Stimulated activated memory B cell treated with anti-CD40 and anti-IgM and Interleukin-4, amounts not matched to agents 10 μg/mL and 1 μg/mL and 100 μg/mL, for 72 hours (primary cell): ENCODE measurements at regions not wholly inside any gene's neighbourhood (a gene's known extent, or its start where the extent isn't known, plus 50 kb on each side); places are given as distances from the start of the nearest gene placed in this dataset.
A peak's percentile ranks its signal among the peaks of the same experiment; 100 is the strongest.
"Not testable (repeated sequence)": the region's sequence is repeated elsewhere in the genome, so short reads cannot be mapped to it uniquely, and the experiment has no call there.

ENCODE experiments used
- ATAC-seq: fragments of 150-1000 bp; cut with Tn5 transposase; 2 replicates; pipeline ENCODE4 v1.10.0; 2021
- H3K27ac Mint-ChIP-seq: one replicate; pipeline ENCODE4 v1.8.0; 2022; ENCODE audit warnings: mild to moderate bottlenecking, mixed read lengths
- H3K27me3 Mint-ChIP-seq: one replicate; pipeline ENCODE4 v1.8.0; 2022; ENCODE audit warnings: mixed read lengths
- H3K36me3 Mint-ChIP-seq: one replicate; pipeline ENCODE4 v1.8.0; 2022; ENCODE audit warnings: mixed read lengths
- H3K4me1 Mint-ChIP-seq: one replicate; pipeline ENCODE4 v1.8.0; 2022; ENCODE audit warnings: mixed read lengths
- H3K4me3 Mint-ChIP-seq: one replicate; pipeline ENCODE4 v1.8.0; 2022; ENCODE audit warnings: mild to moderate bottlenecking, moderate library complexity, mixed read lengths
- H3K9me3 Mint-ChIP-seq: one replicate; pipeline ENCODE4 v1.8.0; 2022; ENCODE audit warnings: mixed read lengths

GRCh38 chr12:84397846-84398245 lies 514.8 kb downstream of the SLC6A15 start:
- no peak for ATAC-seq
- no peak overlapping the region for H3K27ac Mint-ChIP-seq
- H3K9me3 Mint-ChIP-seq: no peaks in the 10 kb centered on the region
- H3K4me3 Mint-ChIP-seq: no peak overlapping the region
- no peaks in the 10 kb centered on the region for H3K4me1 Mint-ChIP-seq
- no peaks in the 10 kb centered on the region for H3K36me3 Mint-ChIP-seq
- H3K27me3 Mint-ChIP-seq: no peaks in the 10 kb centered on the region

- Mint-ChIP-seq H3K4me1 (no peaks in the 10 kb centered on the region), H3K27ac (no peak overlapping the region), H3K36me3 (no peaks in the 10 kb centered on the region), H3K4me3 (no peak overlapping the region), H3K9me3 (no peaks in the 10 kb centered on the region), H3K27me3 (no peaks in the 10 kb centered on the region)
- no peak for ATAC-seq
Observed at GRCh38 chr12:84397263-84397662, 515.3 kb downstream of the SLC6A15 start.

- H3K27ac Mint-ChIP-seq, H3K27me3 Mint-ChIP-seq, H3K4me1 Mint-ChIP-seq, H3K4me3 Mint-ChIP-seq, H3K9me3 Mint-ChIP-seq, ATAC-seq, H3K36me3 Mint-ChIP-seq: not testable (repeated sequence)
Observed at GRCh38 chr12:84391176-84391575, 521.4 kb downstream of the SLC6A15 start.

- H3K4me3 Mint-ChIP-seq: no peak overlapping the region
- H3K36me3 Mint-ChIP-seq: no peaks in the 10 kb centered on the region
- no peak overlapping the region for H3K27ac Mint-ChIP-seq
- H3K4me1 Mint-ChIP-seq: no peaks in the 10 kb centered on the region
- peaks cover 14% of the 10 kb centered on the region for H3K9me3 Mint-ChIP-seq
- no peaks in the 10 kb centered on the region for H3K27me3 Mint-ChIP-seq
- no peak for ATAC-seq
Observed at GRCh38 chr12:84384384-84384783, 528.2 kb downstream of the SLC6A15 start.

GRCh38 chr12:84382486-84382885 lies 530.1 kb downstream of the SLC6A15 start:
- H3K9me3 Mint-ChIP-seq: peaks cover 14% of the 10 kb centered on the region
- not testable (repeated sequence) for ATAC-seq, H3K4me1 Mint-ChIP-seq, H3K27me3 Mint-ChIP-seq, H3K36me3 Mint-ChIP-seq, H3K27ac Mint-ChIP-seq, H3K4me3 Mint-ChIP-seq

- Mint-ChIP-seq H3K4me3 (no peak overlapping the region), H3K36me3 (no peaks in the 10 kb centered on the region), H3K9me3 (no peaks in the 10 kb centered on the region), H3K4me1 (no peaks in the 10 kb centered on the region), H3K27ac (no peak overlapping the region), H3K27me3 (no peaks in the 10 kb centered on the region)
- no peak for ATAC-seq
Observed at GRCh38 chr12:84376320-84376719, 536.3 kb downstream of the SLC6A15 start.

GRCh38 chr12:84375449-84376170 lies 537.0 kb downstream of the SLC6A15 start:
- no peak for ATAC-seq
- H3K9me3 Mint-ChIP-seq: no peaks in the 10 kb centered on the region
- H3K27me3 Mint-ChIP-seq: no peaks in the 10 kb centered on the region
- H3K4me1 Mint-ChIP-seq: no peaks in the 10 kb centered on the region
- H3K27ac Mint-ChIP-seq: no peak overlapping the region
- no peak overlapping the region for H3K4me3 Mint-ChIP-seq
- no peaks in the 10 kb centered on the region for H3K36me3 Mint-ChIP-seq

- ATAC-seq: no peak
- Mint-ChIP-seq H3K36me3 (no peaks in the 10 kb centered on the region), H3K9me3 (no peaks in the 10 kb centered on the region), H3K27ac (no peak overlapping the region), H3K4me1 (no peaks in the 10 kb centered on the region), H3K4me3 (no peak overlapping the region), H3K27me3 (no peaks in the 10 kb centered on the region)
Observed at GRCh38 chr12:84362552-84362897, 550.1 kb downstream of the SLC6A15 start.

GRCh38 chr12:84361651-84362551 lies 550.7 kb downstream of the SLC6A15 start:
- H3K27me3 Mint-ChIP-seq: no peaks in the 10 kb centered on the region
- no peak overlapping the region for H3K27ac Mint-ChIP-seq
- H3K4me3 Mint-ChIP-seq: no peak overlapping the region
- H3K36me3 Mint-ChIP-seq: no peaks in the 10 kb centered on the region
- no peaks in the 10 kb centered on the region for H3K4me1 Mint-ChIP-seq
- ATAC-seq: peak; percentile 26
- no peaks in the 10 kb centered on the region for H3K9me3 Mint-ChIP-seq

- Mint-ChIP-seq H3K36me3 (no peaks in the 10 kb centered on the region), H3K9me3 (no peaks in the 10 kb centered on the region), H3K4me1 (no peaks in the 10 kb centered on the region), H3K27me3 (no peaks in the 10 kb centered on the region), H3K27ac (no peak overlapping the region), H3K4me3 (no peak overlapping the region)
- no peak for ATAC-seq
Observed at GRCh38 chr12:84357314-84357713, 555.3 kb downstream of the SLC6A15 start.

GRCh38 chr12:84356224-84356623 lies 556.4 kb downstream of the SLC6A15 start:
- no peaks in the 10 kb centered on the region for H3K4me1 Mint-ChIP-seq
- H3K9me3 Mint-ChIP-seq: no peaks in the 10 kb centered on the region
- H3K4me3 Mint-ChIP-seq: no peak overlapping the region
- H3K27me3 Mint-ChIP-seq: no peaks in the 10 kb centered on the region
- H3K36me3 Mint-ChIP-seq: no peaks in the 10 kb centered on the region
- ATAC-seq: peak; percentile 8
- H3K27ac Mint-ChIP-seq: no peak overlapping the region

- H3K27me3 Mint-ChIP-seq: no peaks in the 10 kb centered on the region
- H3K27ac Mint-ChIP-seq: no peak overlapping the region
- H3K4me3 Mint-ChIP-seq: no peak overlapping the region
- H3K9me3 Mint-ChIP-seq: no peaks in the 10 kb centered on the region
- H3K36me3 Mint-ChIP-seq: no peaks in the 10 kb centered on the region
- ATAC-seq: no peak
- H3K4me1 Mint-ChIP-seq: no peaks in the 10 kb centered on the region
Observed at GRCh38 chr12:84355561-84355960, 557.0 kb downstream of the SLC6A15 start.

- Mint-ChIP-seq H3K4me1 (no peaks in the 10 kb centered on the region), H3K27me3 (no peaks in the 10 kb centered on the region), H3K27ac (no peak overlapping the region), H3K9me3 (peaks cover 6% of the 10 kb centered on the region), H3K36me3 (no peaks in the 10 kb centered on the region), H3K4me3 (no peak overlapping the region)
- ATAC-seq: no peak
Observed at GRCh38 chr12:84348582-84348981, 564.0 kb downstream of the SLC6A15 start.

GRCh38 chr12:84341467-84342193 lies 571.0 kb downstream of the SLC6A15 start:
- Mint-ChIP-seq H3K27ac (no peak overlapping the region), H3K4me1 (no peaks in the 10 kb centered on the region), H3K36me3 (no peaks in the 10 kb centered on the region), H3K27me3 (no peaks in the 10 kb centered on the region), H3K9me3 (peaks cover 6% of the 10 kb centered on the region), H3K4me3 (no peak overlapping the region)
- ATAC-seq: no peak

- no peaks in the 10 kb centered on the region for H3K4me1 Mint-ChIP-seq
- no peak overlapping the region for H3K4me3 Mint-ChIP-seq
- H3K9me3 Mint-ChIP-seq: peaks cover 3% of the 10 kb centered on the region
- no peaks in the 10 kb centered on the region for H3K36me3 Mint-ChIP-seq
- ATAC-seq: no peak
- no peak overlapping the region for H3K27ac Mint-ChIP-seq
- no peaks in the 10 kb centered on the region for H3K27me3 Mint-ChIP-seq
Observed at GRCh38 chr12:84336231-84336630, 576.4 kb downstream of the SLC6A15 start.
